HG03060 (cell line): ENCODE measurements at regions not wholly inside any gene's neighbourhood (a gene's known extent, or its start where the extent isn't known, plus 50 kb on each side); places are given as distances from the start of the nearest gene placed in this dataset.

Source experiments
- ATAC-seq: cut with Tn5 transposase; IDR thresholded peaks from one replicate; pipeline ENCODE4 v1.9.1; 2021; ENCODE audit warnings: low read depth, moderate number of reproducible peaks; ENCODE audit not compliant: unreplicated experiment

- ATAC-seq: no peak
These were observed 54.8 kb upstream of the ZC3H15 start for GRCh38 chr2:186431306-186431705.

GRCh38 chr2:186433040-186433439 lies 53.0 kb upstream of the ZC3H15 start:
- ATAC-seq: no peak

GRCh38 chr2:186433777-186434432 lies 52.2 kb upstream of the ZC3H15 start:
- no peak for ATAC-seq
